Epithelial cell of esophagus (primary cell): ENCODE measurements at regions not wholly inside any gene's neighbourhood (a gene's known extent, or its start where the extent isn't known, plus 50 kb on each side); places are given as distances from the start of the nearest gene placed in this dataset.

ENCODE experiments used
- DNase-seq: peaks from one replicate; pipeline ENCODE4 v3.0.0; 2010; ENCODE audit warnings: low read depth
- H3K4me3 ChIP-seq: 2 replicates; pipeline ENCODE4 v1.5.1; 2011; ENCODE audit warnings: mild to moderate bottlenecking, low read length, control low read depth
- CTCF ChIP-seq: IDR thresholded peaks from 2 replicates; pipeline ENCODE4 v1.5.1; 2011; ENCODE audit warnings: low read depth, mild to moderate bottlenecking, low read length, control low read depth, inconsistent platforms; ENCODE audit not compliant: insufficient read depth; ENCODE audit errors: missing control alignments

- no peak overlapping the region for H3K4me3 ChIP-seq
- TF ChIP-seq CTCF: no peak
- no peak for DNase-seq
These were observed 1101.5 kb upstream of the MIR17HG start for GRCh38 chr13:90246005-90246404.

GRCh38 chr13:90246687-90247345 is 1100.7 kb upstream of the MIR17HG start:
- no peak for DNase-seq
- no peak for TF ChIP-seq CTCF
- no peak overlapping the region for H3K4me3 ChIP-seq

- no peak for TF ChIP-seq CTCF
- DNase-seq: no peak
- no peak overlapping the region for H3K4me3 ChIP-seq
These were observed 1093.7 kb upstream of the MIR17HG start for GRCh38 chr13:90253806-90254205.

- no peak for TF ChIP-seq CTCF
- no peak for DNase-seq
- no peak overlapping the region for H3K4me3 ChIP-seq
These were observed 1093.0 kb upstream of the MIR17HG start for GRCh38 chr13:90254437-90254836.

- TF ChIP-seq CTCF: no peak
- no peak overlapping the region for H3K4me3 ChIP-seq
- no peak for DNase-seq
These were observed 1090.7 kb upstream of the MIR17HG start for GRCh38 chr13:90256746-90257145.

GRCh38 chr13:90258129-90258528 is 1089.4 kb upstream of the MIR17HG start:
- no peak for DNase-seq
- TF ChIP-seq CTCF: no peak
- no peak overlapping the region for H3K4me3 ChIP-seq

- DNase-seq: no peak
- H3K4me3 ChIP-seq: no peak overlapping the region
- no peak for TF ChIP-seq CTCF
These were observed 1086.1 kb upstream of the MIR17HG start for GRCh38 chr13:90261343-90261742.
